ENCODE measurements at regions not wholly inside any gene's neighbourhood (a gene's known extent, or its start where the extent isn't known, plus 50 kb on each side); places are given as distances from the start of the nearest gene placed in this dataset.

GRCh38 chr1:165999826-166000225 lies 167.0 kb downstream of the FAM78B start:
- H3K9me3 Mint-ChIP-seq: peaks cover 2 to 5% (median 2%) of the 10 kb centered on the region in 3 donors
- Histone ChIP-seq H3K9me3 (no peaks in the 10 kb centered on the region), H3K4me3 (ENCODE audit: control insufficient read depth in 1 of 2, extremely low read depth in 1 of 2, low read length in 1 of 2) (no peak overlapping the region), H3K4me1 (ENCODE audit: control insufficient read depth in 1 of 2, extremely low read depth in 1 of 2, insufficient read depth in 2 of 2, low read length in 2 of 2) (no peaks in the 10 kb centered on the region), H3K36me3 (ENCODE audit: control insufficient read depth in 2 of 2, extremely low read depth in 1 of 2, insufficient read depth in 1 of 2, low read length in 1 of 2) (no peaks in the 10 kb centered on the region), H3K27me3 (replicated peaks in 1 of 2; ENCODE audit: control insufficient read depth in 2 of 2, extremely low read depth in 1 of 2, insufficient read depth in 2 of 2, low read length in 1 of 2) (no peaks in the 10 kb centered on the region), H3K27ac (ENCODE audit: low read length) (no peak overlapping the region)
- no peaks in the 10 kb centered on the region for H3K36me3 Mint-ChIP-seq
- H3K27ac Mint-ChIP-seq: no peak overlapping the region
- ChIA-PET POLR2A (interaction anchor here in 1 of 2 donors (0.6 kb wide), 1 partner anchor 198 kb away, joined by 3 read pairs; no protein-coding TSS in a partner anchor), CTCF (no interaction called here)
- peaks cover 2 to 9% of the 10 kb centered on the region in 2 donors for H3K27me3 Mint-ChIP-seq
- 80% methylated on average over 4 of the region's 4 CpGs for WGBS (ENCODE audit: insufficient coverage)
- H3K4me3 Mint-ChIP-seq: no peak overlapping the region
- DNase-seq: no peak
- H3K4me1 Mint-ChIP-seq: no peaks in the 10 kb centered on the region
- no peak for ATAC-seq (replicated peaks in 1 of 4)

- no peak for ATAC-seq (replicated peaks in 1 of 4)
- Mint-ChIP-seq H3K4me3 (no peak overlapping the region), H3K27me3 (peaks cover 12 to 36% of the 10 kb centered on the region in 2 donors), H3K9me3 (peaks cover 4 to 27% (median 21%) of the 10 kb centered on the region in 3 donors), H3K27ac (no peak overlapping the region), H3K36me3 (no peaks in the 10 kb centered on the region), H3K4me1 (no peaks in the 10 kb centered on the region)
- POLR2A ChIA-PET: no interaction called here
- Histone ChIP-seq H3K9me3 (no peaks in the 10 kb centered on the region), H3K27ac (ENCODE audit: low read length) (no peak overlapping the region), H3K4me1 (ENCODE audit: control insufficient read depth in 1 of 2, extremely low read depth in 1 of 2, insufficient read depth in 2 of 2, low read length in 2 of 2) (no peaks in the 10 kb centered on the region), H3K27me3 (replicated peaks in 1 of 2; ENCODE audit: control insufficient read depth in 2 of 2, extremely low read depth in 1 of 2, insufficient read depth in 2 of 2, low read length in 1 of 2) (peaks cover 0 to under 1% of the 10 kb centered on the region in 2 experiments), H3K36me3 (ENCODE audit: control insufficient read depth in 2 of 2, extremely low read depth in 1 of 2, insufficient read depth in 1 of 2, low read length in 1 of 2) (no peaks in the 10 kb centered on the region), H3K4me3 (ENCODE audit: control insufficient read depth in 1 of 2, extremely low read depth in 1 of 2, low read length in 1 of 2) (no peak overlapping the region)
- 88% methylated on average over 1 of the region's 1 CpG for WGBS (ENCODE audit: insufficient coverage)
- no peak for DNase-seq
- CTCF ChIA-PET: no interaction called here
These were observed 159.6 kb downstream of the FAM78B start for GRCh38 chr1:166007176-166007575.

GRCh38 chr1:166013232-166013631 lies 153.6 kb downstream of the FAM78B start:
- no peaks in the 10 kb centered on the region for H3K4me1 Mint-ChIP-seq
- H3K36me3 Mint-ChIP-seq: no peaks in the 10 kb centered on the region
- peaks cover 15 to 28% of the 10 kb centered on the region in 2 donors for H3K27me3 Mint-ChIP-seq
- Histone ChIP-seq H3K27ac (ENCODE audit: low read length) (no peak overlapping the region), H3K4me1 (ENCODE audit: control insufficient read depth in 1 of 2, extremely low read depth in 1 of 2, insufficient read depth in 2 of 2, low read length in 2 of 2) (no peaks in the 10 kb centered on the region), H3K27me3 (replicated peaks in 1 of 2; ENCODE audit: control insufficient read depth in 2 of 2, extremely low read depth in 1 of 2, insufficient read depth in 2 of 2, low read length in 1 of 2) (peaks cover 0 to 11% of the 10 kb centered on the region in 2 experiments), H3K9me3 (no peaks in the 10 kb centered on the region), H3K4me3 (ENCODE audit: control insufficient read depth in 1 of 2, extremely low read depth in 1 of 2, low read length in 1 of 2) (no peak overlapping the region), H3K36me3 (ENCODE audit: control insufficient read depth in 2 of 2, extremely low read depth in 1 of 2, insufficient read depth in 1 of 2, low read length in 1 of 2) (no peaks in the 10 kb centered on the region)
- ChIA-PET POLR2A (interaction anchor here in 1 of 2 donors (0.6 kb wide), 1 partner anchor 32 kb away, joined by 3 read pairs; no protein-coding TSS in a partner anchor), CTCF (no interaction called here)
- no CpG with 5 or more reads among the region's 4 CpGs for WGBS (ENCODE audit: insufficient coverage)
- no peak for ATAC-seq (replicated peaks in 1 of 4)
- no peak overlapping the region for H3K4me3 Mint-ChIP-seq
- no peak overlapping the region for H3K27ac Mint-ChIP-seq
- DNase-seq: no peak
- H3K9me3 Mint-ChIP-seq: peaks cover 0 to 11% (median 0%) of the 10 kb centered on the region in 3 donors

GRCh38 chr1:166017395-166017794 lies 149.4 kb downstream of the FAM78B start:
- CTCF ChIA-PET: no interaction called here
- 31% methylated on average over 2 of the region's 3 CpGs for WGBS (ENCODE audit: insufficient coverage)
- H3K4me1 ChIP-seq (ENCODE audit: control insufficient read depth in 1 of 2, extremely low read depth in 1 of 2, insufficient read depth in 2 of 2, low read length in 2 of 2): no peaks in the 10 kb centered on the region
- Mint-ChIP-seq H3K4me1 (no peaks in the 10 kb centered on the region), H3K4me3 (no peak overlapping the region), H3K36me3 (no peaks in the 10 kb centered on the region), H3K27ac (no peak overlapping the region), H3K27me3 (peaks cover 25 to 26% of the 10 kb centered on the region in 2 donors), H3K9me3 (peaks cover 0 to 4% (median 0%) of the 10 kb centered on the region in 3 donors)
- DNase-seq: no peak
- no peak overlapping the region for H3K4me3 ChIP-seq (ENCODE audit: control insufficient read depth in 1 of 2, extremely low read depth in 1 of 2, low read length in 1 of 2)
- ATAC-seq (replicated peaks in 1 of 4): no peak
- no peaks in the 10 kb centered on the region for H3K36me3 ChIP-seq (ENCODE audit: control insufficient read depth in 2 of 2, extremely low read depth in 1 of 2, insufficient read depth in 1 of 2, low read length in 1 of 2)
- no peaks in the 10 kb centered on the region for H3K9me3 ChIP-seq
- peaks cover 0 to 8% of the 10 kb centered on the region in 2 experiments for H3K27me3 ChIP-seq (replicated peaks in 1 of 2; ENCODE audit: control insufficient read depth in 2 of 2, extremely low read depth in 1 of 2, insufficient read depth in 2 of 2, low read length in 1 of 2)
- POLR2A ChIA-PET: no interaction called here
- no peak overlapping the region for H3K27ac ChIP-seq (ENCODE audit: low read length)
